Glutamatergic neuron (in vitro differentiated cells): ENCODE measurements at regions not wholly inside any gene's neighbourhood (a gene's known extent, or its start where the extent isn't known, plus 50 kb on each side); places are given as distances from the start of the nearest gene placed in this dataset.
A peak's percentile ranks its signal among the peaks of the same experiment; 100 is the strongest.

Experiments used
- DNase-seq: peaks from one replicate; pipeline ENCODE4 v3.0.0; 2022
- H3K27ac Mint-ChIP-seq: one replicate; pipeline ENCODE4 v1.8.0; 2020; ENCODE audit warnings: mild to moderate bottlenecking, mixed read lengths, inconsistent platforms; ENCODE audit not compliant: unreplicated experiment
- H3K27me3 Mint-ChIP-seq: one replicate; pipeline ENCODE4 v1.8.0; 2020; ENCODE audit warnings: mild to moderate bottlenecking, moderate library complexity, mixed read lengths, inconsistent platforms; ENCODE audit not compliant: unreplicated experiment
- H3K36me3 Mint-ChIP-seq: one replicate; pipeline ENCODE4 v1.8.0; 2020; ENCODE audit warnings: mild to moderate bottlenecking, mixed read lengths, inconsistent platforms; ENCODE audit not compliant: unreplicated experiment
- H3K4me1 Mint-ChIP-seq: one replicate; pipeline ENCODE4 v1.8.0; 2020; ENCODE audit warnings: mild to moderate bottlenecking, low read depth, mixed read lengths, inconsistent platforms; ENCODE audit not compliant: unreplicated experiment
- H3K4me3 Mint-ChIP-seq: one replicate; pipeline ENCODE4 v1.8.0; 2020; ENCODE audit warnings: mild to moderate bottlenecking, mixed read lengths, inconsistent platforms; ENCODE audit not compliant: unreplicated experiment
- H3K9me3 Mint-ChIP-seq: one replicate; pipeline ENCODE4 v1.8.0; 2020; ENCODE audit warnings: mild to moderate bottlenecking, moderate library complexity, mixed read lengths, inconsistent platforms; ENCODE audit not compliant: unreplicated experiment
- TF ChIP-seq, protein P1 (sequence below): fragments of 200-600 bp; sonication (generic); IDR thresholded peaks from one replicate; pipeline ENCODE4 v1.5.0; 2021; ENCODE audit not compliant: partially characterized antibody, unreplicated experiment

DNA sequence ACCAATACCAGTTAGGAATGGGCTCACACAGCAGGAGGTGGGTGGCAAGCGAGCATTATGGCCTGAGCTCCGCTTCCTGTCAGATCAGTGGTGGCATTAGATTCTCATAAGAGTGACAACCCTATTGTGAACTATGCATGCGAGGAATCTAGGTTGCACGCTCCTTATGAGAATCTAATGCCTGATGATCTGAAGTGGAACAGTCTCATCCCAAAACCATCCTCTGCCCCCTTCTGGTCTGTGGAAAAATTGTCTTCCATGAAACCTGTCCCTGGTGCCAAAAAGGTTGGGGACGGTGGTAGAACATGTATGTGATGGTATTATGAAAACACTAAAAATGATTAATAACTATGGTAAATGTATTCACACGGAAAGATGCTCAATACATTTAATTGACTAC, 99.7 kb upstream of the HIVEP1 start:
- Mint-ChIP-seq H3K36me3 (peaks cover 3% of the 10 kb centered on the region), H3K9me3 (peaks cover 10% of the 10 kb centered on the region), H3K27ac (no peak overlapping the region), H3K4me1 (peaks cover 24% of the 10 kb centered on the region), H3K4me3 (no peak overlapping the region), H3K27me3 (peaks cover 9% of the 10 kb centered on the region)
- no peak for DNase-seq
- TF ChIP-seq, protein P1, sequence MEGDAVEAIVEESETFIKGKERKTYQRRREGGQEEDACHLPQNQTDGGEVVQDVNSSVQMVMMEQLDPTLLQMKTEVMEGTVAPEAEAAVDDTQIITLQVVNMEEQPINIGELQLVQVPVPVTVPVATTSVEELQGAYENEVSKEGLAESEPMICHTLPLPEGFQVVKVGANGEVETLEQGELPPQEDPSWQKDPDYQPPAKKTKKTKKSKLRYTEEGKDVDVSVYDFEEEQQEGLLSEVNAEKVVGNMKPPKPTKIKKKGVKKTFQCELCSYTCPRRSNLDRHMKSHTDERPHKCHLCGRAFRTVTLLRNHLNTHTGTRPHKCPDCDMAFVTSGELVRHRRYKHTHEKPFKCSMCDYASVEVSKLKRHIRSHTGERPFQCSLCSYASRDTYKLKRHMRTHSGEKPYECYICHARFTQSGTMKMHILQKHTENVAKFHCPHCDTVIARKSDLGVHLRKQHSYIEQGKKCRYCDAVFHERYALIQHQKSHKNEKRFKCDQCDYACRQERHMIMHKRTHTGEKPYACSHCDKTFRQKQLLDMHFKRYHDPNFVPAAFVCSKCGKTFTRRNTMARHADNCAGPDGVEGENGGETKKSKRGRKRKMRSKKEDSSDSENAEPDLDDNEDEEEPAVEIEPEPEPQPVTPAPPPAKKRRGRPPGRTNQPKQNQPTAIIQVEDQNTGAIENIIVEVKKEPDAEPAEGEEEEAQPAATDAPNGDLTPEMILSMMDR = no peak

GRCh38 chr6:11911538-11911937, 100.6 kb upstream of the HIVEP1 start:
- Mint-ChIP-seq H3K27ac (no peak overlapping the region), H3K27me3 (peaks cover 9% of the 10 kb centered on the region), H3K4me3 (no peak overlapping the region), H3K36me3 (peaks cover 3% of the 10 kb centered on the region), H3K9me3 (peaks cover 10% of the 10 kb centered on the region), H3K4me1 (peaks cover 24% of the 10 kb centered on the region)
- DNase-seq = no peak
- TF ChIP-seq, protein P1 = no peak

GRCh38 chr6:11909696-11910132, 102.4 kb upstream of the HIVEP1 start:
- Mint-ChIP-seq H3K4me3 (no peak overlapping the region), H3K36me3 (peaks cover 3% of the 10 kb centered on the region)

GRCh38 chr6:11908436-11909105, 103.5 kb upstream of the HIVEP1 start:
- Mint-ChIP-seq H3K27me3 (peaks cover 7% of the 10 kb centered on the region), H3K27ac (peak overlapping the region; percentile 100), H3K36me3 (peaks cover 3% of the 10 kb centered on the region), H3K4me1 (peaks cover 24% of the 10 kb centered on the region), H3K9me3 (peaks cover 10% of the 10 kb centered on the region), H3K4me3 (peak overlapping the region; percentile 68)
- peak; percentile 27 for DNase-seq
- TF ChIP-seq, protein P1 = no peak

More at GRCh38 chr6:11909696-11910132, 102.4 kb upstream of the HIVEP1 start:
- H3K4me1 Mint-ChIP-seq = peaks cover 24% of the 10 kb centered on the region
- TF ChIP-seq, protein P1 = no peak
- H3K27ac Mint-ChIP-seq = no peak overlapping the region
- no peak for DNase-seq
- H3K27me3 Mint-ChIP-seq = peaks cover 7% of the 10 kb centered on the region
- peaks cover 10% of the 10 kb centered on the region for H3K9me3 Mint-ChIP-seq

GRCh38 chr6:11903645-11904044, 108.5 kb upstream of the HIVEP1 start:
- Mint-ChIP-seq H3K4me3 (no peak overlapping the region), H3K36me3 (peaks cover 3% of the 10 kb centered on the region), H3K4me1 (peaks cover 10% of the 10 kb centered on the region), H3K9me3 (peaks cover 6% of the 10 kb centered on the region), H3K27ac (no peak overlapping the region), H3K27me3 (peaks cover 7% of the 10 kb centered on the region)
- TF ChIP-seq, protein P1 = no peak
- no peak for DNase-seq
